HuH-7.5 (cell line): ENCODE measurements at regions not wholly inside any gene's neighbourhood (a gene's known extent, or its start where the extent isn't known, plus 50 kb on each side); places are given as distances from the start of the nearest gene placed in this dataset.
"Not testable (repeated sequence)": the region's sequence is repeated elsewhere in the genome, so short reads cannot be mapped to it uniquely, and the experiment has no call there.

Source experiments
- DNase-seq: peaks from one replicate; pipeline ENCODE4 v3.0.0; 2011; ENCODE audit warnings: low spot score

GRCh38 chr1:232162001-232162400 lies 467.9 kb downstream of the SIPA1L2 start:
- DNase-seq, result no peak

GRCh38 chr1:232158558-232158957 lies 471.4 kb downstream of the SIPA1L2 start:
- DNase-seq, result not testable (repeated sequence)

DNA sequence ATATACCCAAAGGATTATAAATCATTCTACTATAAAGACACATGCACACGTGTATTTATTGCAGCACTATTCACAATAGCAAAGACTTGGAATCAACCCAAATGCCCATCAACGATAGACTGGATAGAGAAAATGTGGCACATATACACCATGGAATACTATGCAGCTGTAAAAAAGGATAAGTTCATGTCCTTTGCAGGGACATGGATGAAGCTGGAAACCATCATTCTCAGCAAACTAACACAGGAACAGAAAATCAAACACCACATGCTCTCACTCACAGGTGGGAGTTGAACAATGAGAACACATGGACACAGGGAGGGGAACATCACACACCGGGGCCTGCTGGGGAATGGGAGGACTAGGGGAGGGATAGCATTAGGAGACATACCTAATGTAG lies 473.9 kb downstream of the SIPA1L2 start:
- DNase-seq, result not testable (repeated sequence)

DNA sequence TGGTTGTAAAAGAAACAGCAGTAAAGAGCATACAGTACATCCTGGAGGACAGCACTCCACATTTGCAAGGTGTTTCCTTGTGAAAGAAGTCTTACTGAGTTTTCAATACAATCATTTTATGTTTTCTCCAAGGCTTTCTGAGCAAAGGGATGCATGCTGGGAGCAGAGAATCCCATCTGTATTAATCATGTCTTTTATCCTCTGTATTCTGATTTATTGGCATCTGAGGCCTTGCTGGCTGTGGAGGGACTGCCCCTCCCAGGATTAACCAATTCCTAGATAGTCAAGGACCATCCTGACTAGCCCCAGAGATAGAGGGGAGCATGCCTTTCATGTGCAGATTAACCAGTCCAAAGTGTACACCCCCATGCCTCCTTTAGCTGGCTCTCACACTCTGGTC lies 476.3 kb downstream of the SIPA1L2 start:
- DNase-seq, result no peak

- DNase-seq, result no peak
Observed at GRCh38 chr1:232150770-232151548, 479.0 kb downstream of the SIPA1L2 start.

DNA sequence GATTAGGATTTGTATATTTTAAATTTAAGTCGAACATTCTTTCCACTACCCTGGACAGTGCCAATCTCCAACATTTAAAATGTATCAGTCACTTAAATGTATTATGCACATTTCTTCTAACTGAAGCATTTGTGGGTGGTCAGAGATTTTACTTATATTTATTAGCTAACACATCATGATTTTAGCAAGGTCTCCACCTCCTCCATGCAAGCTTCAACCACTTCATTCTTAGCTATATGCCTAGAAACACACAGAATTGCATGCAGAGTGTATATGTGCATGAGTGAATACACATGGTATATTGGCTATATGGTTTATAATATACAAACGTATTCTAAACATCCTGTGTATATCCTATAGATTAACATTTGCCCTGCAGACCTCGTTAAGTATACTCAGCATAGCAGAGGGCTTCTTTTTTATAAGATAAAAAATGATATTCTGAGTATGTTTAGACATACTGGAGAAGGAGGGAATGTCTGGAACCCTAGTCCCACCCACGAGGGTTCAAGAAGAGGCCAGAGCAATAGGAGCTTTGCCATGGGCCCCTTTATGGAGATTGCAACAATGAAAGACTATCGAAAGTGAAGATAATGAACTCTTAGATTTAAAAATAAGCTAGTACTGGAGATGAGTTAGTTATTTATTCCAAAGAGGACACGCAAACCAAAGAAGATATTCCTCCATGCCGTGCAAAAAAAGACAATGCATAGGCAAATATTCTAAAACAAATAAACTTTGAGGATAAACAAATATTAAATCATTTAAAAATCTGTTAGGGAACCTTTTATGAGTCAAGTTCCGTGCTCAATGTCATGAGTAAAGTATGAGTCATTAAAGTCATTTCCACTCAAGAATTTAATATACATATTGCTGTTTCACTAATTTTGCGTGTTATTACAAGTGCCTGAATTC lies 480.4 kb downstream of the SIPA1L2 start:
- DNase-seq, result no peak

DNA sequence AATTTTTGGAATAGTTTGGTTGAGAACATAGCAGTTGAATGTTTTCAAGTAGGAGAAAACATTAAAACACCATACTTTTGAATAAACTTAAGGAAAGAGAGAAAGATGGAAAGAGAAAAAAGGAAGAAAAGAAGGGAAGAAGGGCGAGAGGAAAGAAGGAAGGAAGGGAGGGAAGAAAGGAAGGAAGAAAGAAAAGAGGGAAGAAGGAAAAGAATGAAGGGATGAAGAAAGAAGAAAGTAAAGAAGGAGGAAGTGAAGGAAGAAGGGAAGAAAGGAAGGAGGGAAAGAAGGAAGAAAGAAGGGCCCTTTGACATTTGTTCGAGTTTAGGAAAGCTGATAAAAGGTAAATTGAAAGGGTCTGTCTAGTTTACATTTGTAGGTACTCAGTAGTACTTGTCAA lies 482.7 kb downstream of the SIPA1L2 start:
- DNase-seq, result no peak

DNA sequence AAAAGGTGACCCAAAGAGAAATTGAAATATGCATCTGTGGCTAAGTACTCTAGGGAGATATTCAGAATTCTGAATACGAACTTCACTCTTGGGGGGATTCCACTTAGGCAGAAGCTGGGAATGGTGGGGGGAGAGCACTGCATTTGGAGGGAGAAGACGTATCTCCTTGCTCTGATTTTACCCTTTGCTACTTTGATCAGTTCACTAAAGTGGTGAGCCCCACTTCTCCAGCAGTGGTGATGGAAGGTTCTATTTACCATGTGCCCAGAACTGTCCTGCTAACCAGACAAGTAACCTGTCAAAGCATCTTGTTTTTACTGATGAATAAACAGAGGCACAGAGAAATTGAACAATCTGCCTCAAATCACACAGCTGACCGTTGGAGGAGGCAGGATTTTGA lies 483.4 kb downstream of the SIPA1L2 start:
- DNase-seq, result no peak

- DNase-seq, result no peak
Observed at GRCh38 chr1:232145768-232146167, 484.2 kb downstream of the SIPA1L2 start.

DNA sequence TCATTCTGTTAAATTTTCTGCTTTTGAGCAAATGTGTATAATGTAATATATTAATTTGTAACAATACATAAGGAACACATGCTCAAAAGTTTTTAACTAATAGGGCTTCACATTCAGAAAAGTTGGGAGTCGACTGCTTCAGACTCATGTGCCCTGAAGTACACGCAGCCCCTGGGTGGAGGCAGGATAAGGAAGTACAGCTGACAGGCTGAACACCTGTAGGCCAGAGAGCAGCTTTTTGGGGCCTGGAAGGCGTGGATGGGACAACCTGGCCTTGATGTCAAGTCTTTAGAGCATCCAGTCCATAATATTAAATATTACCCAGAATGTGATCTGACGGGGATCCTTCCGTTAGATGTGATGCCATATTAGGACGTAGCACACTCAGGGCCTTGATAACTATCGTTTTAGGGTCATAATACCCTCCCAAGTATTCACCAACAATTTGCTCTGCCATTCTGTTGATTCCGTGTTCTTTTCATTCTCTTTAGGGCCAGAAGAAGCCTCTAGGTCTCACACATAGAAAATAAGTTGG lies 485.2 kb downstream of the SIPA1L2 start:
- no peak for DNase-seq

DNA sequence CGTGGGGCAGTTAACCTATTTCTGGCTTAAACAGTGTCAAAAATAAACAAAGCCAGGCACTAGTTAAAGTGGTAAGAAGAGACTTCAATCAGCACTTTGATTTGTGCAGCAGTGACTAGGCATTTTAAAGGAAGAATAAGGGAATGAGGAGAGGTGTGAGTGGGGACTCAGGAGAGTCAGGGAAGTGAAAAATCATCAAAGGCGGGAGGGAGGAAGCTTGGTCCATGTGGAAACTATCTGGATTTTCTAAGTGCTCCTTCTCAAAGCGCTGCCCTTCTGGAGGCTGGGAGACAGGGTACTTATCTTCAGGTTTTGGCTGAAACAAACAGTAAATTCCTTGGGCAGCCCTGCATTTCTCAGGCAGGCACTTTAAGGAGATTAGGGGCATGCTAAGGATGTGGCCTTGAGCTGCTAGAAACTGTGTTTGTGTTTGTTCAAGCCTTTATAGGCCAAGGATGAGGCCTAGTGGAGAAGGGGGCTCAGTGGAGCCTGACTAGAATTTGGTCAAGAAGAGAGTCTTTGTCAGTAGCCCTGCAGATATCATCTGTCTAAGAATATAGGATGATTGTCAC lies 486.5 kb downstream of the SIPA1L2 start:
- DNase-seq, result no peak

GRCh38 chr1:232142403-232143314 lies 487.3 kb downstream of the SIPA1L2 start:
- DNase-seq, result no peak

- DNase-seq, result not testable (repeated sequence)
Observed at GRCh38 chr1:232141167-232141448, 488.8 kb downstream of the SIPA1L2 start.

GRCh38 chr1:232140419-232141166 lies 489.3 kb downstream of the SIPA1L2 start:
- DNase-seq, result no peak

DNA sequence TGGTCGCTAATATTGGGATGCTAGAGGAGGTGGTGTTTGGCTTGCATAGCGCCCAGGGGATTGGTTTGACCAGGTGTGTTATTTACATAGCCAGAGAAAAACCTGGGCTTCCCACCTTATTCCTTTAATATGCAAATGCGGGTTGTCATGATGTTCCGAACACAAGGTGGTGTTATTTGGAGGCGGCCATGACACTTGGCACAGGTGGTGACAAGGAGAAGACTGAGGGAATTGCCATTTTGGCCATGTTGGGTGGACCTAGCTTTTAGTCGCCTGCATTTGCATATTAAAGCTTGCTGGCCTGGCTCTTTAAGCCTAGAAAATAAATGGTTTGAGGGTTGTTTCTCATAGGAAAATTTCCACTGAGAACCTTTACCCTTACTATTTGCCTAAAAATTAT lies 490.5 kb downstream of the SIPA1L2 start:
- no peak for DNase-seq

DNA sequence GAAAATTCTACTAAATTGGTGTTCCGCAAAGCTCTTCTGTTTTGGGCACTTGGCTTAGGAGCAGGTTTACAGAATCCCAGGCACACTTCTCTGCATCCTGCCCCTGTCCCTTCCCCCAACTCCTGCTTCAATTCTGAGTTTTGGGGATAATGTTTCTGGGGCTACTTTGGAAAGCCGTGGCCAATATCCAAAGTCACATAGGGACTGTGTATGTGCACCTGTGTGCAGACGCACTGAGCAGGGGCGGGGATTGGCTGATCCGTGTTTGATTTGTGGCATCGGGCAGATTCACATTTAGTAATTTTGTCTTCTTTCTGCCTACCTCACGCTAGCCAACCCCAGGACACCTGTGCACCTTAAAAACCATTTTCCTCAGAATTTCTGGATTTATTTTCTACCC lies 491.9 kb downstream of the SIPA1L2 start:
- no peak for DNase-seq

GRCh38 chr1:232137066-232137465 lies 492.9 kb downstream of the SIPA1L2 start:
- no peak for DNase-seq

DNA sequence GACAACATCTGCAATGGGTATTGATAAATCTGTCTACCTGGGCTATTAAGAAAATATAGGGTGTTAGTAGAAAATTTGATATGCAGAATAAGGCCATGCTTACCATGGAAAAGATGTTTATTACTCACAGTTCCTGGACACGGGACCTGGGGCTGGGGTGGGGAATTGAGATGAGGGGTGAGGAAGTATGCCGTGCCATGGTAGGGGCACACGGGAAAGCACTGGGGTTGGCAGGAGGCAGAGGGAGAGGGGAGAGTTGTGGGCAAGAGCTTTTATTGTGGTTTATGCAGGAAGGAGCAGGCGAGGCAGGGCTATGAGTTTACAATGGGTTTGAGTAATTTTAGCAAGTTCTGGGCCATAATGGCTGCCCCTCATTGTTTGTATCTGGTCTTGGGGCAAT lies 493.8 kb downstream of the SIPA1L2 start:
- DNase-seq, result no peak

- no peak for DNase-seq
Observed at GRCh38 chr1:232134365-232134764, 495.6 kb downstream of the SIPA1L2 start.

- DNase-seq, result no peak
Observed at GRCh38 chr1:232132572-232132971, 497.4 kb downstream of the SIPA1L2 start.
